ENCODE measurements at regions not wholly inside any gene's neighbourhood (a gene's known extent, or its start where the extent isn't known, plus 50 kb on each side); places are given as distances from the start of the nearest gene placed in this dataset.

GRCh38 chr2:204331180-204331579 is 214.1 kb upstream of the PARD3B start:
- 94% methylated on average over 6 of the region's 6 CpGs for WGBS
- Histone ChIP-seq H3K36me3 (no peaks in the 10 kb centered on the region), H3K9me3 (no peaks in the 10 kb centered on the region), H3K4me1 (peaks cover 0 to under 1% (median 0%) of the 10 kb centered on the region in 4 donors), H3K27ac (replicated peaks in 1 of 4) (no peak overlapping the region), H3K27me3 (no peaks in the 10 kb centered on the region), H3K4me3 (no peak overlapping the region)
- DNase-seq (ENCODE audit: extremely low spot score), result no peak
- intact Hi-C loops (cut with DNase I), result loop anchor here (2.0 to 10.0 kb wide), 2 partner anchors 356 to 1624 kb away; no protein-coding TSS in a partner anchor
- TF ChIP-seq POLR2AphosphoS5 (IDR thresholded peaks at IDR 0.05) (no peak), EP300 (IDR thresholded peaks at IDR 0.05) (no peak), POLR2A (IDR thresholded peaks at IDR 0.05; ENCODE audit: low read depth) (no peak)
- TF ChIP-seq, protein P1, sequence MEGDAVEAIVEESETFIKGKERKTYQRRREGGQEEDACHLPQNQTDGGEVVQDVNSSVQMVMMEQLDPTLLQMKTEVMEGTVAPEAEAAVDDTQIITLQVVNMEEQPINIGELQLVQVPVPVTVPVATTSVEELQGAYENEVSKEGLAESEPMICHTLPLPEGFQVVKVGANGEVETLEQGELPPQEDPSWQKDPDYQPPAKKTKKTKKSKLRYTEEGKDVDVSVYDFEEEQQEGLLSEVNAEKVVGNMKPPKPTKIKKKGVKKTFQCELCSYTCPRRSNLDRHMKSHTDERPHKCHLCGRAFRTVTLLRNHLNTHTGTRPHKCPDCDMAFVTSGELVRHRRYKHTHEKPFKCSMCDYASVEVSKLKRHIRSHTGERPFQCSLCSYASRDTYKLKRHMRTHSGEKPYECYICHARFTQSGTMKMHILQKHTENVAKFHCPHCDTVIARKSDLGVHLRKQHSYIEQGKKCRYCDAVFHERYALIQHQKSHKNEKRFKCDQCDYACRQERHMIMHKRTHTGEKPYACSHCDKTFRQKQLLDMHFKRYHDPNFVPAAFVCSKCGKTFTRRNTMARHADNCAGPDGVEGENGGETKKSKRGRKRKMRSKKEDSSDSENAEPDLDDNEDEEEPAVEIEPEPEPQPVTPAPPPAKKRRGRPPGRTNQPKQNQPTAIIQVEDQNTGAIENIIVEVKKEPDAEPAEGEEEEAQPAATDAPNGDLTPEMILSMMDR (IDR thresholded peaks at IDR 0.05), result no peak

DNA sequence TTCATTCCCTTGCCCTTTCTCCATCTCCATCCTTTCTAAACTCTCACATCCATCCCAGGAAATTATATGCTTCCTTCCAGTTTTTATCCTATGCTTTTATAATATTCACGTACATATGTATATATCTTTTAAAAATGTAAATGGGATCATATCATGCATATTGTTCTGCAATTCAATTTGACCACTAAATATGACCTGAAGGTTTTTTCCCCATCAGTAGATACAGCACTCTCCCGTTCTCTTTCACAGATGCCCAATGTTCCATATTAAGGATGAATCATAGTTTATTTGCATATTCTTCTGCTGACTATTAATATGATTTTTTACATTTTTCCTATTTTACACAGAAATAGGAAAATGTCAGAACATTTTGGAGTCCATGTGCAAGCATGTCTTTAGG is 213.3 kb upstream of the PARD3B start:
- intact Hi-C loops (cut with DNase I), result loop anchor here (2.0 to 10.0 kb wide), 2 partner anchors 355 to 1623 kb away; no protein-coding TSS in a partner anchor

DNA sequence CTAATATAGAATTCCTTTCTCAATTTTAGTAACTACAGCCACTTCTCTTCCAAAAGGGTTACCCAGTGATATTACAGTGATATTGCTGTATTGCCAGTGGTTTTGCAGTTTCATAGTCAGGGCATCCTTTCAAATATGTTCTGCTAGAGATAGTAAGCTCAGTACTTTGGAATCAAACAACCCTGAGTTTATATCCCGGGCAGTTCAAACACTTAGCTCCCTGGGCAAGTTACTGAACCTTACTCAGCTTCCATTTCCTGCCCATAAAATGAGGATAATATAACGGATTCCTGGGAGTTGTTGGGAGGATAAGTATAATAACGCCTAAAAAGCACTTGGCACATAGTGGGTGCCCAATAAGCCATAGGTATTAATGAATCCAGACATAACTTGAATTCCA is 212.6 kb upstream of the PARD3B start:
- H3K4me1 ChIP-seq, result no peaks in the 10 kb centered on the region
- TF ChIP-seq POLR2AphosphoS5 (IDR thresholded peaks at IDR 0.05) (no peak), POLR2A (IDR thresholded peaks at IDR 0.05; ENCODE audit: low read depth) (no peak), EP300 (IDR thresholded peaks at IDR 0.05) (no peak)
- TF ChIP-seq, protein P1 (IDR thresholded peaks at IDR 0.05), result no peak
- no peaks in the 10 kb centered on the region for H3K36me3 ChIP-seq
- no peak overlapping the region for H3K27ac ChIP-seq (replicated peaks in 1 of 4)
- intact Hi-C loops (cut with DNase I), result loop anchor here (10.0 kb wide), 1 partner anchor 1622 kb away; no protein-coding TSS in a partner anchor
- DNase-seq (ENCODE audit: extremely low spot score), result no peak
- WGBS, result 93% methylated on average over 3 of the region's 3 CpGs
- no peaks in the 10 kb centered on the region for H3K9me3 ChIP-seq
- no peak overlapping the region for H3K4me3 ChIP-seq
- no peaks in the 10 kb centered on the region for H3K27me3 ChIP-seq

More for the DNA sequence above, 213.3 kb upstream of the PARD3B start:
- Histone ChIP-seq H3K4me3 (no peak overlapping the region), H3K27ac (replicated peaks in 1 of 4) (no peak overlapping the region), H3K4me1 (no peaks in the 10 kb centered on the region), H3K36me3 (no peaks in the 10 kb centered on the region), H3K27me3 (no peaks in the 10 kb centered on the region), H3K9me3 (no peaks in the 10 kb centered on the region)
- TF ChIP-seq POLR2A (IDR thresholded peaks at IDR 0.05; ENCODE audit: low read depth) (no peak), EP300 (IDR thresholded peaks at IDR 0.05) (no peak), POLR2AphosphoS5 (IDR thresholded peaks at IDR 0.05) (no peak)
- TF ChIP-seq, protein P1 (IDR thresholded peaks at IDR 0.05), result no peak
- 92% methylated on average over 2 of the region's 2 CpGs for WGBS
- DNase-seq (ENCODE audit: extremely low spot score), result no peak

GRCh38 chr2:204333861-204334260 is 211.4 kb upstream of the PARD3B start:
- no peak for DNase-seq (ENCODE audit: extremely low spot score)
- Histone ChIP-seq H3K4me3 (no peak overlapping the region), H3K36me3 (no peaks in the 10 kb centered on the region), H3K27me3 (no peaks in the 10 kb centered on the region), H3K27ac (replicated peaks in 1 of 4) (no peak overlapping the region), H3K4me1 (no peaks in the 10 kb centered on the region), H3K9me3 (no peaks in the 10 kb centered on the region)
- TF ChIP-seq EP300 (IDR thresholded peaks at IDR 0.05), result no peak
- TF ChIP-seq POLR2A (IDR thresholded peaks at IDR 0.05; ENCODE audit: low read depth), result no peak
- no peak for TF ChIP-seq POLR2AphosphoS5 (IDR thresholded peaks at IDR 0.05)
- TF ChIP-seq, protein P1 (IDR thresholded peaks at IDR 0.05), result no peak
- intact Hi-C loops (cut with DNase I), result loop anchor here (10.0 kb wide), 1 partner anchor 1621 kb away; no protein-coding TSS in a partner anchor
- 91% methylated on average over 3 of the region's 3 CpGs for WGBS

Measured in esophagus muscularis mucosa (tissue), 4 donors.